OCI-LY7 (cell line): ENCODE measurements at regions not wholly inside any gene's neighbourhood (a gene's known extent, or its start where the extent isn't known, plus 50 kb on each side); places are given as distances from the start of the nearest gene placed in this dataset.

Experiments used
- BruUV-seq: library from RNA; stranded (reverse); fragments of 400-500 nt; replicated peaks from 2 replicates; lab custom pipeline; 2021; lab: Mats Ljungman, UMichigan
- CTCF ChIA-PET: fragments of 300-600 bp; sonication (Branson Sonifier 250); formaldehyde crosslinking; loops from one replicate; lab custom pipeline; 2022; ENCODE audit warnings: antibody characterized with exemption; ENCODE audit not compliant: unreplicated experiment; lab: Charles Lee
- POLR2A ChIA-PET: fragments of 300-600 bp; sonication (Branson Sonifier 250); formaldehyde crosslinking; loops from one replicate; lab custom pipeline; 2022; ENCODE audit warnings: antibody characterized with exemption; lab: Charles Lee
- DNase-seq: peaks from one replicate; pipeline ENCODE4 v3.0.0-alpha.2; 2015; ENCODE audit warnings: low spot score
- H2AFZ ChIP-seq: fragments of 200-600 bp; sonication (generic), shearing (Covaris generic); 2 replicates; pipeline ENCODE4 v1.6.1; 2014; ENCODE audit warnings: mild to moderate bottlenecking, antibody characterized with exemption, low read length, moderate library complexity
- H3K27ac ChIP-seq: fragments of 200-600 bp; sonication (generic); 2 replicates; pipeline ENCODE4 v1.5.1; 2014; ENCODE audit warnings: mixed run types, low read depth, mild to moderate bottlenecking, moderate library complexity, low read length, inconsistent platforms; ENCODE audit not compliant: poor library complexity, severe bottlenecking
- H3K36me3 ChIP-seq: fragments of 200-600 bp; sonication (generic); 2 replicates; pipeline ENCODE4 v1.6.1; 2014; ENCODE audit warnings: mild to moderate bottlenecking, antibody characterized with exemption, low read length, moderate library complexity, mixed read lengths; ENCODE audit not compliant: insufficient read depth
- H3K4me1 ChIP-seq: fragments of 200-600 bp; sonication (generic); 2 replicates; pipeline ENCODE4 v1.5.1; 2014; ENCODE audit warnings: mild to moderate bottlenecking, low read length; ENCODE audit not compliant: insufficient read depth, poor library complexity, severe bottlenecking
- H3K4me2 ChIP-seq: fragments of 200-600 bp; sonication (generic); 2 replicates; pipeline ENCODE4 v1.6.1; 2014; ENCODE audit warnings: mild to moderate bottlenecking, low read length
- H3K4me3 ChIP-seq: fragments of 200-600 bp; sonication (generic); 2 replicates; pipeline ENCODE4 v1.5.1; 2014; ENCODE audit warnings: mild to moderate bottlenecking, low read depth, low read length; ENCODE audit not compliant: poor library complexity, severe bottlenecking
- H3K79me2 ChIP-seq: fragments of 200-600 bp; sonication (generic); 2 replicates; pipeline ENCODE4 v1.6.1; 2016; ENCODE audit warnings: low read depth, mild to moderate bottlenecking, low read length, moderate library complexity, mixed read lengths; ENCODE audit not compliant: insufficient read depth
- H3K9me2 ChIP-seq: fragments of 200-600 bp; sonication (generic); 2 replicates; pipeline ENCODE4 v1.6.1; 2016; ENCODE audit warnings: mild to moderate bottlenecking, low read length, mixed read lengths; ENCODE audit not compliant: insufficient read depth
- H3K9me3 ChIP-seq: fragments of 200-600 bp; sonication (generic); 2 replicates; pipeline ENCODE4 v1.6.1; 2014; ENCODE audit warnings: mild to moderate bottlenecking, mixed run types, low read length, mixed read lengths
- H4K20me1 ChIP-seq: fragments of 200-600 bp; sonication (generic); 2 replicates; pipeline ENCODE4 v1.6.1; 2014; ENCODE audit warnings: mild to moderate bottlenecking, antibody characterized with exemption, low read length, moderate library complexity, mixed read lengths; ENCODE audit not compliant: insufficient read depth
- CTCF ChIP-seq: fragments of 200-600 bp; sonication (generic); conservative IDR thresholded peaks from 2 replicates; pipeline ENCODE4 v1.5.1; 2014; ENCODE audit warnings: mild to moderate bottlenecking, antibody characterized with exemption, low read length, moderate library complexity, mixed read lengths
- EZH2phosphoT487 ChIP-seq: fragments of 200-600 bp; sonication (generic); IDR thresholded peaks from 2 replicates; pipeline ENCODE4 v1.6.1; 2018; ENCODE audit warnings: low read depth, borderline replicate concordance, mild to moderate bottlenecking, mixed run types, antibody characterized with exemption, low read length, moderate library complexity, mixed read lengths
- intact Hi-C: fragments of 100-400 bp; cut with micrococcal nuclease; formaldehyde crosslinking; loops from one replicate; pipeline ENCODE4 v1.10.0; 2022; ENCODE audit not compliant: unreplicated experiment

GRCh38 chr16:80109581-80109980 is 431.2 kb upstream of the DYNLRB2 start:
- DNase-seq: no peak
- Histone ChIP-seq H3K4me2 (no peak overlapping the region), H3K4me1 (no peaks in the 10 kb centered on the region), H3K4me3 (no peak overlapping the region), H2AFZ (no peak overlapping the region), H3K36me3 (no peaks in the 10 kb centered on the region), H3K79me2 (no peaks in the 10 kb centered on the region), H3K9me3 (no peaks in the 10 kb centered on the region), H3K9me2 (no peaks in the 10 kb centered on the region), H4K20me1 (no peaks in the 10 kb centered on the region), H3K27ac (no peak overlapping the region)
- CTCF ChIA-PET: no interaction called here
- TF ChIP-seq EZH2phosphoT487: no peak
- no peak for TF ChIP-seq CTCF
- intact Hi-C loops: no loop called here
- no TSS peak for BruUV-seq
- POLR2A ChIA-PET: no interaction called here

- CTCF ChIA-PET: no interaction called here
- H4K20me1 ChIP-seq: no peaks in the 10 kb centered on the region
- POLR2A ChIA-PET: no interaction called here
- DNase-seq: no peak
- H2AFZ ChIP-seq: no peak overlapping the region
- BruUV-seq: no TSS peak
- no peaks in the 10 kb centered on the region for H3K4me1 ChIP-seq
- H3K36me3 ChIP-seq: no peaks in the 10 kb centered on the region
- no peaks in the 10 kb centered on the region for H3K9me2 ChIP-seq
- H3K27ac ChIP-seq: no peak overlapping the region
- H3K4me3 ChIP-seq: no peak overlapping the region
- no peak overlapping the region for H3K4me2 ChIP-seq
- intact Hi-C loops: no loop called here
- no peak for TF ChIP-seq EZH2phosphoT487
- no peak for TF ChIP-seq CTCF
- H3K9me3 ChIP-seq: no peaks in the 10 kb centered on the region
- H3K79me2 ChIP-seq: no peaks in the 10 kb centered on the region
These were observed 432.9 kb upstream of the DYNLRB2 start for GRCh38 chr16:80107900-80108299.

- H3K27ac ChIP-seq: no peak overlapping the region
- H2AFZ ChIP-seq: no peak overlapping the region
- POLR2A ChIA-PET: no interaction called here
- no peaks in the 10 kb centered on the region for H4K20me1 ChIP-seq
- H3K4me1 ChIP-seq: no peaks in the 10 kb centered on the region
- BruUV-seq: no TSS peak
- H3K9me3 ChIP-seq: no peaks in the 10 kb centered on the region
- intact Hi-C loops: no loop called here
- no peak overlapping the region for H3K4me3 ChIP-seq
- CTCF ChIA-PET: no interaction called here
- TF ChIP-seq EZH2phosphoT487 (no peak), CTCF (no peak)
- H3K36me3 ChIP-seq: no peaks in the 10 kb centered on the region
- no peaks in the 10 kb centered on the region for H3K79me2 ChIP-seq
- no peaks in the 10 kb centered on the region for H3K9me2 ChIP-seq
- H3K4me2 ChIP-seq: no peak overlapping the region
- DNase-seq: no peak
These were observed 435.0 kb upstream of the DYNLRB2 start for GRCh38 chr16:80105751-80106150.
